Loucy (cell line): ENCODE measurements at regions not wholly inside any gene's neighbourhood (a gene's known extent, or its start where the extent isn't known, plus 50 kb on each side); places are given as distances from the start of the nearest gene placed in this dataset.

Experiments used
- CTCF ChIP-seq: fragments of 200-600 bp; sonication (generic); conservative IDR thresholded peaks from 2 replicates; pipeline ENCODE4 v1.5.1; 2014; ENCODE audit warnings: mild to moderate bottlenecking, antibody characterized with exemption, low read length
- EZH2phosphoT487 ChIP-seq: fragments of 200-600 bp; IDR thresholded peaks from 2 replicates; pipeline ENCODE4 v1.6.1; 2018; ENCODE audit warnings: antibody characterized with exemption, mild to moderate bottlenecking, moderate library complexity, borderline replicate concordance

GRCh38 chr6:111979633-111980032, 74.3 kb upstream of the CCN6 start:
- TF ChIP-seq CTCF (no peak), EZH2phosphoT487 (no peak)
